D721Med (cell line): ENCODE measurements at regions not wholly inside any gene's neighbourhood (a gene's known extent, or its start where the extent isn't known, plus 50 kb on each side); places are given as distances from the start of the nearest gene placed in this dataset.

Source experiments
- DNase-seq: peaks from one replicate; pipeline ENCODE4 v3.0.0; 2011; ENCODE audit warnings: low spot score; ENCODE audit not compliant: insufficient read length
- FAIRE-seq: peaks from 2 replicates; lab custom pipeline; 2011; peaks lifted over from hg19 to GRCh38; lab: Jason Lieb, UNC
- CTCF ChIP-seq: IDR thresholded peaks from 2 replicates; pipeline ENCODE4 v1.5.1; 2012; ENCODE audit warnings: mild to moderate bottlenecking, control low read depth; ENCODE audit not compliant: insufficient read depth; ENCODE audit errors: missing control alignments

DNA sequence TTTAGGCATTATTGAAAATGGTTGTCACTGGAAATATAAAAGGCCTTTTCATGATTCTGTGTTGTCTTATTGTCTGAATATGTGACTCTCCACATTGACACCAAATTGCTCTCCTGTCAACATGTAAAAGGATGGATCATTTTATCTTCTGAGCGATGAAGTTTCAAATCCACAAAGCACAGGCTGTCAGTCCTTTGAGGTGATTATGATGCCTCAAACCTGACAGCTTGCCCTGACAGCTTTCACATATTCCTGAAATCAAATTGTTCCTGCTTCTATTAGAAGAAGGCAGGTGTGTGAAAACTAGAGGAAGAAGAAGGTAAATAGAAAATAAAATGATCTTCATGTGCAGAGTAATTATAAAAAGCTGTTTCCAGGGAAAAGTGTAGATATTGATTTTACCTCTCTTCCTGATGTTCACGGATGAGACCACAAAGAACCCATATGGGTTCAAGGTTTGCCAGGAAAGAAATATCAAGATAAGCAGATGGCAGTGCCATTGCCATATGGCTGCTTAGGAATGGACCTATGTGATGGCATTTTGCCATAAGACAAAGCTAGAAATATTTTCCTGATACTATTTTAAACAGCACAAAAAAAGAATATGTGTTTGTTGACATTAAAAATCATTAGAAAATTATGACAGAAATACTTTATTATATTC is 1006.3 kb upstream of the AGA start:
- DNase-seq (no peak), FAIRE-seq (no peak)
- no peak for TF ChIP-seq CTCF

GRCh38 chr4:178450614-178451013 is 1008.4 kb upstream of the AGA start:
- FAIRE-seq = no peak
- no peak for TF ChIP-seq CTCF
- no peak for DNase-seq

DNA sequence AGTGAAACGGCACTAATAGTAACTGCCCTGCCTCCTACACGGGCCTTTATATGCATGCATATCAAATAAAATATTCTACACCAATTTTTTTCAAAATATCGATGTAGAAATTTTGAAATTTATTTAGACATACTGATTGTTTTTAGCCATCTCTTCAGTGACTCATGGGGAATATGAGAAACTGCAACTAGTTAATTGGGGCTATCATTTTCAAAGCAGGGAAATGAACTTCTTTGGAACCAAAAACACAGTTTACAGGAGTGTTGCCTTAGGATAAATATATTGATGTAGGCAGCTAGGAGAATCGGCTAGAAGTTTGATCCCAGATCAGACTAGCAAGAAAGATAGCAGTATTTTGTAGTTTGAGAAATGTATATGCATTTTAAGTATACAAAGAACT is 1010.8 kb upstream of the AGA start:
- DNase-seq = no peak
- no peak for FAIRE-seq
- TF ChIP-seq CTCF = no peak

DNA sequence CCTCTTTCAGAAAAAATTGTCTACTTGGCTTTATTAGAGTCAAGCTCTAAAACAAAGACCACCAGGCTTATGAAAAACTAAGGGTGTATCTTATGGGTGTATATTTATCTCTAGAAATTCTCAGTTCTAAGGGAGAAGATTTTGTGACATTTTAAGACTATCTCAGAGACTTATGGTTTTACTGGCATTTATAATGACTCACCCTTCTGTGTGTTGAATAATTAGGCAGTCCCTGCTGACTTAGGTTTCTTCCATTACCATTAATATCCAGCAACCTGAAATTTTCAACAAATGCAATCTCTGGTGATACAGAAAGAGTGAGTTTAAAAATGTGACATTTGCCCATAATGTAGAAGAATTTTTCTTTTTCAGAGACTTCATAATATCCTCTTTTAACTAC is 1015.0 kb upstream of the AGA start:
- TF ChIP-seq CTCF = no peak
- FAIRE-seq (no peak), DNase-seq (no peak)

DNA sequence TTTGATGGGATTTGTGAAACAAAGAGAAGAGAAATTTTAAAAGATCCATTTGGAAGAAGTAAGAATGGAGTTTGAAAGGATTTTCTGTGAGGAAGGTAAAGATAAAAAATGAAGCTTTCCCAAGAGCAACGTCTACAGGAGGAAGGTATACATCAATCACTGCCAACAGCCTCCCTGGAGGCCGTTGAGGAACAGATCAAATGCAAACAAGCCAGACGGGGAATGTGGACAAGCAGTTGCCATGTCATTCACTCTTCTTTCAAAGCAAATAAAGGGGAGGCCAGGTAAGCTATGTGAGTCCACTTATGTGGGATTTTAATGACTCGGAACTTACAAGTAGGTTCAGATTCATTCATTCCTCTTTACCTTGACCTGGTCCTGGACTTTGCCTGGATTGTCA is 1020.5 kb upstream of the AGA start:
- FAIRE-seq (no peak), DNase-seq (no peak)
- TF ChIP-seq CTCF = no peak

DNA sequence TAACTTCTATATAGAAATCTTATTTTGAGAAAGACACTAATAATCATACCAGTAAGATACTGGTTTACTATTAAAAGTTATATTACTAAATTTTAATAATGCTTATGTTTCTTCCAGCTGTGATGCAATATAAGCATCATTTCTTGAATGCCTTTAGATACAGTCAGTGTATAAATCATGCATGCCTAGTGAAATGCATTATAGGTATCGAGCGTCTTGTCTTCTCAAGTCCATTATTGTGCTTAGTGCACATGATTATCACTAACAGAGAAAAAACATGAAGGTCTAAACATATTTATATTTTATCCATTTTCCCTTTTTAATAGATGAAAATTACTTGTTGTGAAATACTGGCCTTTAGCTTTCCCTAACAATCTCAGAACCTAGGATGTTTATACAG is 1021.5 kb upstream of the AGA start:
- DNase-seq = no peak
- FAIRE-seq = no peak
- no peak for TF ChIP-seq CTCF

DNA sequence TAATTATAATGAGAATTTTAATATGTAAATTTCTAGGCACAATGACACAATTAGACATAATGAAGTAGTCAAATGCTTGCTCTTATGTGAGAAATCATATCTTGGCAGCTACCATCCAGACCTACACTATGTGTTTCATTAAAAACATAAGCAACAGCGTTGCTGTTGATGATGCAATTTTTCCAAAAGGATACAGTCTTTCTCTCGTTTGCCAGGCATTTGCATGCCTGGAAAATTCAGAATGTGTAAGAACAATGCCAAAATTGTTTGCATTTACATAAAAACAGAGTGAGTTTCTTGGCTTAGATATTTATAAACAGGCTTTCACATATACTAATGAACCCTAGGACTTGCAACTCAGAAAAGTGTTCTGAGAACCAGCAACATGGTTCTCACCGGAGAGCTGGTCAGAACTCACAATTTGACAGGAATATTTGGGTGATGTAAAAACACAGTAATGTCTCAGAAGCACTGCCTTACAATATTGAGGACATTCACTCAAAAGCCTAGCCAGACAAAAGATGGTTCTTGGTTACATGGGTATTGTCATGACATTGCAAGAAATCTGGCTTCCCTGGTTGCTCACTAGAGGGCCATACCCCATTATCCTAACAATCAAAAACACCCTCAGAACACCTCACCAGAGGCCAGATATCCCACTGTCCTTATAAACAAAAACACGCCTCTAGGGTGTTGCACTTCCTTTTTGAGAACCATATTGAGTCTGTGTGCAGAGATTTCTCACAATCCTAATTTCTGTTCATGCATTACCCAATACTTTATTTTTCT is 1029.0 kb upstream of the AGA start:
- TF ChIP-seq CTCF = no peak
- FAIRE-seq = no peak
- no peak for DNase-seq
